Uterus (tissue), 2 donors: ENCODE measurements at regions not wholly inside any gene's neighbourhood (a gene's known extent, or its start where the extent isn't known, plus 50 kb on each side); places are given as distances from the start of the nearest gene placed in this dataset.

Experiments
- CTCF ChIP-seq, 4 experiments: fragments of 200-600 bp in 2 of 4; fragments of 450-650 bp in 2 of 4; sonication (generic) in 2 of 4; IDR thresholded peaks; one replicate each; pipeline ENCODE4 v1.5.1; 2016 to 2019; ENCODE audit warnings: antibody characterized with exemption in 4 of 4, mild to moderate bottlenecking in 2 of 4, moderate library complexity in 1 of 4
- POLR2A ChIP-seq, 2 donors: fragments of 450-650 bp; IDR thresholded peaks; one replicate each; pipeline ENCODE4 v1.6.1; 2016; ENCODE audit warnings: antibody characterized with exemption in 2 of 2, mild to moderate bottlenecking in 1 of 2, moderate library complexity in 1 of 2

- TF ChIP-seq CTCF (IDR thresholded peaks at IDR 0.05) (no peak), POLR2A (IDR thresholded peaks at IDR 0.05) (no peak)
Measured at GRCh38 chr10:91036807-91037411, 116.0 kb upstream of the ANKRD1 start.
